Cerebellar cortex (tissue), 1 donor: ENCODE measurements at regions not wholly inside any gene's neighbourhood (a gene's known extent, or its start where the extent isn't known, plus 50 kb on each side); places are given as distances from the start of the nearest gene placed in this dataset.

Experiments
- DNase-seq: peaks from one replicate; pipeline ENCODE4 v3.0.0-alpha.2; 2015; ENCODE audit warnings: low spot score

GRCh38 chr3:116929505-116930222 lies 220.1 kb downstream of the TUSC7 start:
- no peak for DNase-seq

DNA sequence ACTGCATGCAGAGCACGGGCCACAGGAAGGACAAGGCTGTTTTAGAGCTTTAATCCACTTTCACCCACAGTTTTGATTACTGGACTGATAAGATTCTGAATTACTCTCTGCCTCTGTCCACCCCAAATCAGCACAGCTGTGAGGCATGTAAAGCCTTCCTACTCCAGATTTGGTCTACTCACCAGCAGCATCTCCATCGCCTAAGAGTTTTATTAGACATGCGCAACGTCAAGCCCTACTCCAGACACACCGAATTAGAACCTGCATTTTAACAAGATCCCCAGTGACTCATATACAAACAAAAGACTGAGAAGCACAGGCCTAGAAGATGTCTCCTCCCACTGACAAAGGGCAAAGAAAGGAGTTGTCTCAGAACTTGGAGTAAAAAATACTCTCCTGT lies 221.2 kb downstream of the TUSC7 start:
- DNase-seq: no peak

DNA sequence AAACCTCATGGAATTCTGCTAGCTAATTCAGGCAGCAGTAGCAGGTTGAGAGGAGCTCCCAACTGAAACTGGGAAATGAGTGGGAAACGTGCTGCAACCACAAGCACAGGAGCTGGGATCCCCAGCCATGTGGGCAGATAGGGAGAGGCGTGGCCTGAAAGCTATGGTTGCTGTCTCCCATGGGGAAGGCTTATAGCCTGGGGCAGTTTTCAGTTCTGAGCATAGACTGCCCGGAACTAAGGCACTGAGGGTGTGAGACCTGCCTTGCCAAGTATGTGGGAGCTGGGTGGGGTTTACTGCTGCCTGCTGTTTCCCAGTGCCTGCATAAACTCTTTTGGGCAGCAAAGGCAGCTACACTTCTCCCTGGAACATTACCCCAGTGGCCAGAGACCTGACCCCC lies 229.5 kb downstream of the TUSC7 start:
- DNase-seq: no peak

DNA sequence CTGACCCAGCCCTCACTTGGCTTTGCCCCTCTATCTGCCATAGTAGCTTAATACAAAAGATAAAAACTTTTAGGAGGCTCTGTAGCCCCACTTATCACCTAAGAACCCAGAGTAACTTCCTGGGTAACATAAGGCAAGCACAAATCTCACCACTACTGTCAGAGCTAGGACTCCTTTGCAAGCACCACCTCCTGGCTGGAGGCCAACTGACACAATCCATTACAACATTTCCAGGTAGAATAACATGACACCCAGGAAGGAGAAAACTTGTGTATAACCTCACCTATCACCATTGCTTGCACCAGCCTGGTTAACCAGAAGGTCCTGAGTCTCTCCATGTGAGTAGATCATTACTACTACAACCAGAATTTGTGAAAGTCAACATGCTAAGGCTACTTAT lies 230.0 kb downstream of the TUSC7 start:
- DNase-seq: no peak

- no peak for DNase-seq
Observed at GRCh38 chr3:116940719-116941118, 231.1 kb downstream of the TUSC7 start.

- DNase-seq: no peak
Observed at GRCh38 chr3:116946376-116946775, 236.8 kb downstream of the TUSC7 start.

GRCh38 chr3:116947148-116947547 lies 237.6 kb downstream of the TUSC7 start:
- DNase-seq: no peak

GRCh38 chr3:116947809-116948208 lies 238.2 kb downstream of the TUSC7 start:
- no peak for DNase-seq

- DNase-seq: no peak
Observed at GRCh38 chr3:116950301-116951055, 240.9 kb downstream of the TUSC7 start.

DNA sequence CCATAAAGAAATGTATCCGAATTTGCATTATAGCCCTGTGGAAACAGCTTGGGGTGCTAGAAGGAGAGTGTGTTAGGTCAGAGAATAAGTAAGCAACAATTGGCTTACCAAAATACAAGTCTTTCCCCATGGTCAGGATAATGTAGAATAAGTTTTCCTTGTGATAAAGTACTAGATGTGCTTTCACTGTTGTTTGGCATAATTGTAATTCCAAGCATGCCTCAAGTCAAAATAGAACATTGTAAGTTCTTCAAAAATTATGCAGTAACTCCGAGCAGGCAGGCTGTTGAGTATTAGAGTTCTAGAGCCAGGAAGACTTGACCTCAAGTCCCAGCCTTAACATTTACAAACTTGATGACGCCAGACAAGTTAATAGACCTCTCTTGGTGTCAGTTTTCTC lies 242.0 kb downstream of the TUSC7 start:
- no peak for DNase-seq

- DNase-seq: no peak
Observed at GRCh38 chr3:116958291-116958690, 248.7 kb downstream of the TUSC7 start.

DNA sequence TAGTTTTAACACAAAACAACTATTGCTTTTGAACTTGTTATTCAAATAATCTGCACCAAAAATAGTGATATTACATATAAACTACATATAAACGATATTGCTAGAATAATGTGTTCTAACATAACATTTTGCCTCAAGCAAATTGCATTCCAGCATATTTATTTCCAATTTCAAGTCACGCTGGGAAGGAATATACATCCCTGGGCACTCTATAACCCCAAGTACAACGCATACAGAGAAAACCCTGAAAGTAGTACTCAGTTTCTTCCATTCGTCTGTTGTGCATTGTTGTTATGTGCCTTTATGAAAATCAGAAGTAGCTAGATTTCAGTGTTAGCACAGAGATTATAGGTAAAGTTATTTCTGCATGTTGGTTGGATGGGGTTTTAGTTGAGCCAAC lies 251.5 kb downstream of the TUSC7 start:
- DNase-seq: no peak

DNA sequence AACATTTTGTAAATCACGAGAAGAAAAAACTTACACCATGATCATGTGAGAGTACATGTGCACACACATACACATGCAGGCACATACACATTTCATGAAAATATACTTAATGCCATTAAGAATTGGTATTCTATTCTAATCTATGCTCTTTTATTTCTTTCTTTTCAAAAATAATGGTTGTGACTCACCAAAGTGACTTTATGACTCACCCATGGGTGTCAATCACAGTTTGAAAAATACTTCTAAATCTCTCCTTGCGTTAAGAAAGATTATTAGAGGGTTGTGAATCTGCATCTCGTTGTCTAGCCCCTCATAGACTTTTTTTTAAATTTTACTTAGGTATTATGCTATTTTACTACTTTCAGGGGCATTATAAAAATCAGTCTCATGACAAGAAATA lies 254.2 kb downstream of the TUSC7 start:
- no peak for DNase-seq

DNA sequence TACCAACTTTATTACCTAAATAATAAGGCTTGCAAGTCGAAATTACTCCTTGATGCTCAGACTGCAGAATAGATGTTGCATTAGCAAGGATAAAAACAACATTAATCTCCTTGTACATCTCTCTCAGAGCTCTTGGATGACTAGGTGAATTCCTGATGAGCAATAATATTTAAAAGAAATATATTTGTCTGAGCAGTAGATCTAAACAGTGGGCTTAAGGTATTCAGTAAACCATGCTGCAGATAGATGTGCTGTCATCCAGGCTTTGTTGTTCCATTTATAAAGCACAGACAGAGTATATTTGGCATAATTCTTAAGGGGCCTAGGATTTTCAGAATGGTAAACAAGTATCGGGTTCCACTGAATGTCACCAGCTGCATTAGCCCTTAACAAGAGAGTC lies 257.1 kb downstream of the TUSC7 start:
- no peak for DNase-seq

- DNase-seq: no peak
Observed at GRCh38 chr3:116969135-116969534, 259.6 kb downstream of the TUSC7 start.

GRCh38 chr3:116969646-116970045 lies 260.1 kb downstream of the TUSC7 start:
- DNase-seq: no peak

GRCh38 chr3:116971531-116971930 lies 262.0 kb downstream of the TUSC7 start:
- no peak for DNase-seq

DNA sequence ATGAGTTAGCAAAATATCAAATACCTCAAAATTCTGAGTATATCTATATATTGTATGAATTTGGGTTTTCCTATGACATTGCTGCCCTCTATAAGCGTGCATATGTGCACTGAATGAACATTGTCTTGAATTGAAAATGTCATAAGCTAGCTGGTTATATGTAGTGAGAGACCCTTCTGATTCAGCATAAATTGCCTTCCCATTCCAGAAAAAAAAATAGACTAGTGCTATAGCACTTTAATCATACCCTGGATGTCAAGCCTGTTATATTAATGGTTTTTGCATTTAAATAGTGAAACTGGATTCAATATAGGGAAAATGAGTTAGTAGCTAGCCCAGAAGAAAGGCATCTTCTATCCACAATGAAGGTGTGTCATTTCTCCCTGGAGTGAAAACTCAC lies 265.1 kb downstream of the TUSC7 start:
- no peak for DNase-seq

DNA sequence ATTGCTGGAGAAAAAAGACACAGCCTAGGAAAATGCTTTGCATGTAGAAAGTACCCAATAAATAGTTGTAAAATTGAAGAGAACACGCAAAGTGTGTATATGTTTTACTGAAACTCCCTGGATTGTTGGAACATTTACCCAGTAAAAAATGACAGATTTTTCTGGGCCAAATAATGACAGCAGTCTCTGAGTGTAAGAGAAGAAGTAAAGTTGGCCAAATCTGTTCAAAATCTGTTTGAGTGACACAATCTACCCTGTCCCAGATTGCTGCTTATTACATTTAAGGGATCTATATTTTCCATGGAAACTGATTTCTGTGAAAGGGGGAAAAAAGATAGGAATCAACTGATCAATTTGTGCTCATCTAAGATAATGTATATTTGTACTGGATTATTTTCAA lies 267.9 kb downstream of the TUSC7 start:
- DNase-seq: no peak

DNA sequence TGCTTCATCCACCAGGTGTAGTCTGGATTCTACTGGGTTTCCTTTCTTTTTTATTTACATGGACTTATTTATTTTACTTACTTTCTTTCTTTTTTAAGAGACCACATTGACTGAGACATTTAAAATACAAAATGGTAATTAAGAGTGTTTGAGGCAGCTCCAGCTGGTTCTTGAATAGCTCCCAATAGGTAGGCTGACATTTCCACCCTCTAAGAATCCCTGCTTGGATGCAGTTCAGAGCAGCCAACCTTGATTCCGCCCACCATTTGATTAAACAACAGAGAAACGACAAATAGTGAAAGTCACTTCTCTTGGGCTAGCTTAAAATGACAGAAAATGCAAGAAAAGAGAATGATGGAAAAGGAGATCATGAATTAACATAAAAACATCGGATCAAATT lies 270.5 kb downstream of the TUSC7 start:
- no peak for DNase-seq

- DNase-seq: no peak
Observed at GRCh38 chr3:116981089-116981488, 271.5 kb downstream of the TUSC7 start.

DNA sequence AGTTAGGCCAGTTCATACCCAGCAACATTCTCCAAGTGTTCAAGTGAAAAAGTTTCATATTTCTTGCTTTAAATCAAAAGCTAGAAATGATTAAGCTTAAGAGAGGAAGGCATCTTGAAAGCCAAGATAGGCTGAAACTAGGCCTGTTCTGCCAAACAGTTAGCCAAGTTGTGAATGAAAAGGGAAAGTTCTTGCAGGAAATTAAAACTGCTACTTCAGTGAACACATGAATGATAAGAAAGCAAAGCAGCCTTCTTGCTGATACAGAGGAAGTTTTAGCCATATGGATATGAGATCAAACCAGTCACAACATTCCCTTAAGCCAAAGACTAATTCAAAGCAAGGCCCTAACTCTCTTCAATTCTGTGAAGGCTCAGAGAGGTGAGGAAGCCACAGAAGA lies 274.7 kb downstream of the TUSC7 start:
- DNase-seq: no peak

DNA sequence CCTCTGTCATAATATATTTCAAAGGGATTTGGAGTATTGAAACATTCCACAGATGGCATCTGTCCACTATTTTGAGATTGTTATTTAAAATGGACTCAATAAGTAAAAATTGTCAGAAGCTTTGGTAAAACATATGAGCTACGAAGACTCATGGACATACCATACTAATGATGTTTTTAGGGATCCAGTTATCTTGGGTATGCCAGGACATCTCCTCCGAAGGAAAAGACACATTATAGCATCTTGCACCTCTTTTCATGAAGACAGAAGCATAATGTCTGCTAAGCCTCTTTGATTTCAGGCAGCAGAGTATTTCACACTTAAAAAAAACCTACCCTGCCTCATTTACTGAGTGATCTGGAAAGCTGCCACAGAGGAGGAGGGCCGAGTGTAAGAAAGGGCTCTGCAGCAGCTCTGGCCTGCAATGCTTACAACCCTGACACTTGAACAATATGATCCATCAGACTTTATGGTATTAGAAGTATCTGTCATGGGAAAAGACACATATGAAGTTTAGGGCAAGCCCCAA lies 284.8 kb downstream of the TUSC7 start:
- no peak for DNase-seq

DNA sequence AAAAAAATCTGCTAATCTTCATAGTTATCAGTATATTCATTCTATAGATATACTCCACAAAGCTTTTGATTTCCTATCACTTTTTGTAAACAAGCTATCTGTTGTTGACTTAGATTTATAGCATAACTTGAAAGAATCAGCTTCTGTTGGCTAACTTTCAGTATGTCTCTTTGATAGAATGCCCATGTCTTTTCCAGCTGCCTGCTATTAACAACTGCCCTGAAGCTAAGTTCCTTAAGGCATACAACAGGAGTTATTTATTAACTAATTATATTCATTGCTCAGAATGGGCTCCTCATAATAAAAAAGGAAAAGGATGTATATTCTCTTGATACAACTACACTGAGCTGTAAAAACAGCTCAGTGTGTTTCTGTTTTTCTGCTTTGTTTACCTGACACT lies 293.9 kb downstream of the TUSC7 start:
- no peak for DNase-seq
